Neural cell (in vitro differentiated cells): ENCODE measurements at regions not wholly inside any gene's neighbourhood (a gene's known extent, or its start where the extent isn't known, plus 50 kb on each side); places are given as distances from the start of the nearest gene placed in this dataset.

Experiments used
- H2AFZ ChIP-seq: fragments of 200-600, 300-800 bp; sonication (generic), shearing (Covaris generic); 2 replicates; pipeline ENCODE4 v1.6.0; 2014; ENCODE audit warnings: low read depth, mild to moderate bottlenecking, antibody characterized with exemption, low read length, moderate library complexity
- H3F3A ChIP-seq: fragments of 200-600 bp; shearing (Covaris generic); 2 replicates; pipeline ENCODE4 v1.6.1; 2016; ENCODE audit warnings: mild to moderate bottlenecking, moderate library complexity, mixed read lengths, antibody characterized with exemption, low read length; ENCODE audit not compliant: insufficient read depth, poor library complexity, severe bottlenecking
- H3K27ac ChIP-seq: fragments of 200-600, 300-800 bp; sonication (generic), shearing (Covaris generic); 2 replicates; pipeline ENCODE4 v1.5.1; 2014; ENCODE audit warnings: mild to moderate bottlenecking, low read length, moderate library complexity
- H3K27me3 ChIP-seq: fragments of 300-800, 200-600 bp; sonication (generic), shearing (Covaris generic); 2 replicates; pipeline ENCODE4 v1.6.0; 2014; ENCODE audit warnings: mild to moderate bottlenecking, low read depth, low read length, moderate library complexity; ENCODE audit not compliant: insufficient read depth
- H3K36me3 ChIP-seq: fragments of 300-800, 200-600 bp; sonication (generic), shearing (Covaris generic); 2 replicates; pipeline ENCODE4 v1.5.1; 2014; ENCODE audit warnings: mild to moderate bottlenecking, antibody characterized with exemption, low read length, moderate library complexity; ENCODE audit not compliant: insufficient read depth
- H3K4me2 ChIP-seq: fragments of 300-800, 200-600 bp; sonication (generic), shearing (Covaris generic); 2 replicates; pipeline ENCODE4 v1.6.0; 2014; ENCODE audit warnings: mild to moderate bottlenecking, low read length
- H3K4me3 ChIP-seq: fragments of 300-800, 200-600 bp; sonication (generic), shearing (Covaris generic); 2 replicates; pipeline ENCODE4 v1.5.1; 2014; ENCODE audit warnings: mild to moderate bottlenecking, low read length, moderate library complexity
- H3K79me2 ChIP-seq: fragments of 200-600 bp; shearing (Covaris generic); replicated peaks from 2 replicates; pipeline ENCODE4 v1.6.0; 2014; ENCODE audit warnings: mild to moderate bottlenecking, low read length, moderate library complexity; ENCODE audit not compliant: insufficient read depth
- H3K9ac ChIP-seq: fragments of 300-800, 200-600 bp; sonication (generic), shearing (Covaris generic); 2 replicates; pipeline ENCODE4 v1.6.1; 2016; ENCODE audit warnings: mild to moderate bottlenecking, low read length, mixed read lengths
- H3K9me2 ChIP-seq: fragments of 200-600 bp; shearing (Covaris generic); 2 replicates; pipeline ENCODE4 v1.6.1; 2016; ENCODE audit warnings: mild to moderate bottlenecking, low read length, mixed read lengths; ENCODE audit not compliant: insufficient read depth
- H3K9me3 ChIP-seq: fragments of 200-600, 300-800 bp; sonication (generic), shearing (Covaris generic); 2 replicates; pipeline ENCODE4 v1.6.1; 2016; ENCODE audit warnings: mild to moderate bottlenecking, mixed run types, low read length, moderate library complexity, mixed read lengths
- H4K20me1 ChIP-seq: fragments of 200-600 bp; shearing (Covaris generic); 2 replicates; pipeline ENCODE4 v1.6.1; 2016; ENCODE audit warnings: mild to moderate bottlenecking, mixed run types; ENCODE audit not compliant: insufficient read depth
- CTCF ChIP-seq: fragments of 450-650 bp; IDR thresholded peaks from 2 replicates; pipeline ENCODE4 v1.5.1; 2014; ENCODE audit warnings: antibody characterized with exemption, mild to moderate bottlenecking, moderate library complexity; ENCODE audit not compliant: poor library complexity, severe bottlenecking
- EP300 ChIP-seq: fragments of 450-650 bp; conservative IDR thresholded peaks from 2 replicates; pipeline ENCODE4 v1.6.1; 2014; ENCODE audit warnings: antibody characterized with exemption, mild to moderate bottlenecking, moderate library complexity; ENCODE audit not compliant: poor library complexity, severe bottlenecking
- EZH2 ChIP-seq: fragments of 200-600, 300-800 bp; shearing (Covaris generic), sonication (generic); IDR thresholded peaks from 2 replicates; pipeline ENCODE4 v1.6.1; 2014; ENCODE audit warnings: antibody characterized with exemption, low read length, borderline replicate concordance, mild to moderate bottlenecking; ENCODE audit not compliant: insufficient read depth, poor library complexity, severe bottlenecking
- MXI1 ChIP-seq: fragments of 450-650 bp; conservative IDR thresholded peaks from 2 replicates; pipeline ENCODE4 v1.6.1; 2014; ENCODE audit warnings: antibody characterized with exemption, mild to moderate bottlenecking; ENCODE audit not compliant: poor library complexity, severe bottlenecking
- POLR2AphosphoS5 ChIP-seq: IDR thresholded peaks from 2 replicates; pipeline ENCODE4 v1.6.1; 2012
- RAD21 ChIP-seq: fragments of 450-650 bp; conservative IDR thresholded peaks from 2 replicates; pipeline ENCODE4 v1.6.1; 2014; ENCODE audit warnings: antibody characterized with exemption, mild to moderate bottlenecking, moderate library complexity
- REST ChIP-seq: IDR thresholded peaks from 2 replicates; pipeline ENCODE4 v1.6.1; 2012; ENCODE audit warnings: borderline replicate concordance
- SMC3 ChIP-seq: fragments of 450-650 bp; conservative IDR thresholded peaks from 2 replicates; pipeline ENCODE4 v1.6.1; 2014; ENCODE audit warnings: antibody characterized with exemption, mild to moderate bottlenecking, moderate library complexity; ENCODE audit not compliant: poor library complexity
- TAF1 ChIP-seq: IDR thresholded peaks from 2 replicates; pipeline ENCODE4 v1.6.1; 2012; ENCODE audit warnings: low read depth

GRCh38 chr11:131190446-131190845 lies 180.0 kb upstream of the NTM start:
- no peak overlapping the region for H3K9ac ChIP-seq
- H3K79me2 ChIP-seq = no peaks in the 10 kb centered on the region
- peaks cover 3% of the 10 kb centered on the region for H3F3A ChIP-seq
- H3K27me3 ChIP-seq = no peaks in the 10 kb centered on the region
- no peak overlapping the region for H3K4me2 ChIP-seq
- H3K27ac ChIP-seq = no peak overlapping the region
- no peaks in the 10 kb centered on the region for H3K36me3 ChIP-seq
- H3K9me2 ChIP-seq = no peaks in the 10 kb centered on the region
- no peak for TF ChIP-seq TAF1
- no peak for TF ChIP-seq REST
- TF ChIP-seq CTCF = no peak
- TF ChIP-seq EZH2 = no peak
- TF ChIP-seq SMC3 = no peak
- no peak for TF ChIP-seq EP300
- no peak for TF ChIP-seq RAD21
- H2AFZ ChIP-seq = no peak overlapping the region
- H3K9me3 ChIP-seq = no peaks in the 10 kb centered on the region
- no peaks in the 10 kb centered on the region for H4K20me1 ChIP-seq
- H3K4me3 ChIP-seq = no peak overlapping the region

GRCh38 chr11:131191606-131192005 lies 178.8 kb upstream of the NTM start:
- no peaks in the 10 kb centered on the region for H3K9me2 ChIP-seq
- no peak overlapping the region for H3K27ac ChIP-seq
- no peaks in the 10 kb centered on the region for H3K9me3 ChIP-seq
- H3K4me2 ChIP-seq = no peak overlapping the region
- TF ChIP-seq SMC3 (no peak), MXI1 (no peak), REST (no peak), CTCF (no peak), EZH2 (no peak), TAF1 (no peak), POLR2AphosphoS5 (no peak), RAD21 (no peak), EP300 (no peak)
- no peaks in the 10 kb centered on the region for H3K36me3 ChIP-seq
- H3K27me3 ChIP-seq = no peaks in the 10 kb centered on the region
- no peak overlapping the region for H3K9ac ChIP-seq
- no peak overlapping the region for H3K4me3 ChIP-seq
- no peak overlapping the region for H2AFZ ChIP-seq
- H3F3A ChIP-seq = peaks cover 3% of the 10 kb centered on the region
- no peaks in the 10 kb centered on the region for H4K20me1 ChIP-seq
- no peaks in the 10 kb centered on the region for H3K79me2 ChIP-seq
